ENCODE measurements at regions not wholly inside any gene's neighbourhood (a gene's known extent, or its start where the extent isn't known, plus 50 kb on each side); places are given as distances from the start of the nearest gene placed in this dataset.

- TF ChIP-seq CTCF (IDR thresholded peaks at IDR 0.05; ENCODE audit: borderline replicate concordance, control extremely low read depth, extremely low read depth, insufficient read depth, missing control alignments), result no peak
- in situ Hi-C loops (cut with MboI; ENCODE audit: low sequenced_read_pairs, unreplicated experiment), result no loop called here
- no peak for DNase-seq (ENCODE audit: low spot score)
These were observed 72.1 kb downstream of the DISP1 start for GRCh38 chr1:222886878-222887351.

- no peak for DNase-seq (ENCODE audit: low spot score)
- TF ChIP-seq CTCF (IDR thresholded peaks at IDR 0.05; ENCODE audit: borderline replicate concordance, control extremely low read depth, extremely low read depth, insufficient read depth, missing control alignments), result no peak
These were observed 74.6 kb downstream of the DISP1 start for GRCh38 chr1:222889440-222889839.

GRCh38 chr1:222890716-222891115, 75.9 kb downstream of the DISP1 start:
- in situ Hi-C loops (cut with MboI; ENCODE audit: low sequenced_read_pairs, unreplicated experiment), result no loop called here
- TF ChIP-seq CTCF (IDR thresholded peaks at IDR 0.05; ENCODE audit: borderline replicate concordance, control extremely low read depth, extremely low read depth, insufficient read depth, missing control alignments), result no peak
- DNase-seq (ENCODE audit: low spot score), result no peak

More at GRCh38 chr1:222889440-222889839, 74.6 kb downstream of the DISP1 start:
- in situ Hi-C loops (cut with MboI; ENCODE audit: low sequenced_read_pairs, unreplicated experiment), result no loop called here

- in situ Hi-C loops (cut with MboI; ENCODE audit: low sequenced_read_pairs, unreplicated experiment), result no loop called here
- no peak for DNase-seq (ENCODE audit: low spot score)
- TF ChIP-seq CTCF (IDR thresholded peaks at IDR 0.05; ENCODE audit: borderline replicate concordance, control extremely low read depth, extremely low read depth, insufficient read depth, missing control alignments), result no peak
These were observed 76.7 kb downstream of the DISP1 start for GRCh38 chr1:222891578-222891977.

- no peak for TF ChIP-seq CTCF (IDR thresholded peaks at IDR 0.05; ENCODE audit: borderline replicate concordance, control extremely low read depth, extremely low read depth, insufficient read depth, missing control alignments)
- DNase-seq (ENCODE audit: low spot score), result no peak
- in situ Hi-C loops (cut with MboI; ENCODE audit: low sequenced_read_pairs, unreplicated experiment), result no loop called here
These were observed 77.4 kb downstream of the DISP1 start for GRCh38 chr1:222892137-222892769.

- no peak for DNase-seq (ENCODE audit: low spot score)
- no peak for TF ChIP-seq CTCF (IDR thresholded peaks at IDR 0.05; ENCODE audit: borderline replicate concordance, control extremely low read depth, extremely low read depth, insufficient read depth, missing control alignments)
- in situ Hi-C loops (cut with MboI; ENCODE audit: low sequenced_read_pairs, unreplicated experiment), result no loop called here
These were observed 78.4 kb downstream of the DISP1 start for GRCh38 chr1:222893255-222893654.
